IMR-90 (cell line): ENCODE measurements at regions not wholly inside any gene's neighbourhood (a gene's known extent, or its start where the extent isn't known, plus 50 kb on each side); places are given as distances from the start of the nearest gene placed in this dataset.

Experiments used
- ATAC-seq: fragments of 200-7000 bp; cut with Tn5 transposase; 2 replicates; pipeline ENCODE4 v1.9.1; 2020; ENCODE audit warnings: low read depth, mild to moderate bottlenecking, moderate library complexity
- BruUV-seq: library from RNA; stranded (reverse); fragments of 400-500 nt; replicated peaks from 2 replicates; lab custom pipeline; 2021; lab: Mats Ljungman, UMichigan
- CTCF ChIA-PET: fragments of 300-600 bp; formaldehyde crosslinking; extraction: SDS; loops from one replicate; lab custom pipeline; 2021; ENCODE audit warnings: antibody characterized with exemption; lab: Yijun Ruan, JAX
- POLR2A ChIA-PET: fragments of 300-600 bp; sonication (Branson Sonifier 250); formaldehyde crosslinking; loops from one replicate; lab custom pipeline; 2022; ENCODE audit warnings: antibody characterized with exemption; ENCODE audit not compliant: unreplicated experiment; lab: Charles Lee
- DNase-seq: peaks from one replicate; pipeline ENCODE4 v3.0.0; 2013
- H2AFZ ChIP-seq: replicated peaks from 2 replicates; pipeline ENCODE3; 2013; ENCODE audit warnings: low read length, mild to moderate bottlenecking; ENCODE audit not compliant: poor library complexity
- H2AK5ac ChIP-seq: 2 replicates; pipeline ENCODE4 v1.6.1; 2013; ENCODE audit warnings: low read depth, low read length, inconsistent platforms
- H2AK9ac ChIP-seq: replicated peaks from 2 replicates; pipeline ENCODE3; 2013; ENCODE audit warnings: mild to moderate bottlenecking, low read depth, low read length, moderate library complexity; ENCODE audit not compliant: poor library complexity
- H2BK120ac ChIP-seq: 2 replicates; pipeline ENCODE4 v1.6.1; 2013; ENCODE audit warnings: low read depth, low read length, inconsistent platforms
- H2BK15ac ChIP-seq: 3 replicates; pipeline ENCODE4 v1.6.1; 2013; ENCODE audit warnings: low read depth, low read length, inconsistent platforms
- H2BK20ac ChIP-seq: 2 replicates; pipeline ENCODE4 v1.6.1; 2013; ENCODE audit warnings: low read depth, mild to moderate bottlenecking, inconsistent platforms, low read length, moderate library complexity
- H2BK5ac ChIP-seq: 2 replicates; pipeline ENCODE4 v1.6.1; 2013; ENCODE audit warnings: mild to moderate bottlenecking, low read depth, low read length, inconsistent platforms; ENCODE audit not compliant: poor library complexity, severe bottlenecking
- H3K14ac ChIP-seq: replicated peaks from 2 replicates; pipeline ENCODE4 v1.6.1; 2013; ENCODE audit warnings: low read depth, low read length, inconsistent platforms
- H3K18ac ChIP-seq: 2 replicates; pipeline ENCODE4 v1.6.1; 2013; ENCODE audit warnings: low read depth, low read length, control low read depth
- H3K23ac ChIP-seq: 2 replicates; pipeline ENCODE4 v1.6.1; 2013; ENCODE audit warnings: low read depth, low read length, inconsistent platforms
- H3K27ac ChIP-seq: 2 replicates; pipeline ENCODE4 v1.5.1; 2013; ENCODE audit warnings: mild to moderate bottlenecking, control low read depth, low read length; ENCODE audit not compliant: insufficient read depth
- H3K27me3 ChIP-seq: 2 replicates; pipeline ENCODE4 v1.6.1; 2013; ENCODE audit warnings: low read length; ENCODE audit not compliant: control insufficient read depth, insufficient read depth
- H3K36me3 ChIP-seq: 2 replicates; pipeline ENCODE4 v1.6.1; 2013; ENCODE audit warnings: low read length, mixed read lengths; ENCODE audit not compliant: control insufficient read depth, insufficient read depth
- H3K4ac ChIP-seq: 2 replicates; pipeline ENCODE4 v1.6.1; 2013; ENCODE audit warnings: low read depth, low read length, inconsistent platforms
- H3K4me1 ChIP-seq: 2 replicates; pipeline ENCODE4 v1.6.1; 2013; ENCODE audit warnings: low read length, mixed read lengths; ENCODE audit not compliant: control insufficient read depth, insufficient read depth
- H3K4me2 ChIP-seq: 2 replicates; pipeline ENCODE4 v1.6.1; 2013; ENCODE audit warnings: low read depth, mild to moderate bottlenecking, control low read depth, low read length, moderate library complexity
- H3K4me3 ChIP-seq: 2 replicates; pipeline ENCODE4 v1.5.1; 2013; ENCODE audit warnings: low read depth, mild to moderate bottlenecking, control low read depth, low read length, moderate library complexity; ENCODE audit not compliant: insufficient read depth
- H3K56ac ChIP-seq: 2 replicates; pipeline ENCODE4 v1.6.1; 2013; ENCODE audit warnings: low read length, inconsistent platforms; ENCODE audit not compliant: insufficient read depth; ENCODE audit errors: extremely low read depth
- H3K79me1 ChIP-seq, 2 experiments: 2 replicates each; pipeline ENCODE4 v1.6.1; 2013; ENCODE audit warnings: low read length in 2 of 2, inconsistent platforms in 1 of 2, low read depth in 1 of 2
- H3K9ac ChIP-seq: 2 replicates; pipeline ENCODE4 v1.6.1; 2013; ENCODE audit warnings: low read depth, low read length, control low read depth
- H3K9me1 ChIP-seq: 2 replicates; pipeline ENCODE4 v1.6.1; 2013; ENCODE audit warnings: low read length, inconsistent platforms; ENCODE audit not compliant: insufficient read depth
- H3K9me3 ChIP-seq: 2 replicates; pipeline ENCODE4 v1.6.1; 2013; ENCODE audit warnings: low read length; ENCODE audit not compliant: control insufficient read depth, insufficient read depth
- H4K20me1 ChIP-seq: 2 replicates; pipeline ENCODE4 v1.6.1; 2013; ENCODE audit warnings: low read length, inconsistent platforms; ENCODE audit not compliant: insufficient read depth
- H4K5ac ChIP-seq: 2 replicates; pipeline ENCODE4 v1.6.1; 2013; ENCODE audit warnings: mild to moderate bottlenecking, low read depth, low read length, control low read depth
- H4K8ac ChIP-seq, 2 experiments: 2 replicates each; pipeline ENCODE4 v1.6.1; 2013; ENCODE audit warnings: low read depth in 2 of 2, low read length in 2 of 2, control low read depth in 1 of 2, inconsistent platforms in 1 of 2
- H4K91ac ChIP-seq: 2 replicates; pipeline ENCODE4 v1.6.1; 2013; ENCODE audit warnings: low read depth, low read length, inconsistent platforms; ENCODE audit not compliant: insufficient read depth
- CTCF ChIP-seq: conservative IDR thresholded peaks from 2 replicates; pipeline ENCODE4 v1.5.1; 2012; ENCODE audit warnings: mild to moderate bottlenecking, low read depth, low read length, improper control_type of control experiment
- MXI1 ChIP-seq: IDR thresholded peaks from 2 replicates; pipeline ENCODE4 v1.6.1; 2012; ENCODE audit warnings: low read depth, mild to moderate bottlenecking, low read length, moderate library complexity, borderline replicate concordance
- NFE2L2 ChIP-seq: fragments of 150-350 bp; IDR thresholded peaks from 2 replicates; pipeline ENCODE4 v1.6.1; 2016; ENCODE audit warnings: low read depth, mild to moderate bottlenecking, low read length
- WGBS, 2 experiments: methylation state at CpG; one replicate each; pipeline versions ENCODE4 v1.1.5 to v1.1.7; 2013; ENCODE audit warnings: missing lambda C conversion rate in 2 of 2; ENCODE audit not compliant: insufficient read length in 1 of 2; ENCODE audit errors: extremely low coverage in 2 of 2; 5-methylcytosine and 5-hydroxymethylcytosine counted together
- dilution Hi-C: fragments of 300-500 bp; cut with HindIII; formaldehyde crosslinking; loops from one replicate; pipeline ENCODE4 v1.14.3; 2018; ENCODE audit warnings: low sequenced_read_pairs; ENCODE audit not compliant: unreplicated experiment
- in situ Hi-C: fragments of 300-500 bp; cut with MboI; formaldehyde crosslinking; loops from 3 replicates; pipeline ENCODE4 v1.14.3; 2019; ENCODE audit warnings: low sequenced_read_pairs, inconsistent platforms, mixed read lengths
- intact Hi-C: fragments of 100-400 bp; cut with micrococcal nuclease; formaldehyde crosslinking; loops from 2 replicates; pipeline ENCODE4 v1.10.0; 2022

GRCh38 chr6:104095661-104096416 is 763.9 kb downstream of the HACE1 start:
- H4K5ac ChIP-seq, result no peak overlapping the region
- ChIA-PET CTCF (no interaction called here), POLR2A (no interaction called here)
- in situ Hi-C loops, result no loop called here
- H3K27ac ChIP-seq, result no peak overlapping the region
- H3K56ac ChIP-seq, result no peak overlapping the region
- H3K9ac ChIP-seq, result no peak overlapping the region
- WGBS, 2 experiments, result 60% methylated on average over 1 of the region's 6 CpGs; no CpG with 5 or more reads in 1 of the 2 experiments
- intact Hi-C loops, result no loop called here
- H3K4me3 ChIP-seq, result no peak overlapping the region
- no peak for TF ChIP-seq MXI1
- TF ChIP-seq CTCF, result no peak
- no peak for TF ChIP-seq NFE2L2
- H4K8ac ChIP-seq, result no peak overlapping the region
- H2BK120ac ChIP-seq, result no peak overlapping the region
- DNase-seq, result no peak
- H3K9me1 ChIP-seq, result no peaks in the 10 kb centered on the region
- no peak overlapping the region for H3K4ac ChIP-seq
- H2AFZ ChIP-seq, result no peak overlapping the region
- no peak overlapping the region for H2AK5ac ChIP-seq
- H3K23ac ChIP-seq, result no peak overlapping the region
- H4K91ac ChIP-seq, result no peak overlapping the region
- no peaks in the 10 kb centered on the region for H3K27me3 ChIP-seq
- no peaks in the 10 kb centered on the region for H3K79me1 ChIP-seq
- no peaks in the 10 kb centered on the region for H4K20me1 ChIP-seq
- H2AK9ac ChIP-seq, result no peak overlapping the region
- no peaks in the 10 kb centered on the region for H3K4me1 ChIP-seq
- H3K4me2 ChIP-seq, result no peak overlapping the region
- no peak for ATAC-seq
- no peak overlapping the region for H2BK5ac ChIP-seq
- no TSS peak for BruUV-seq
- no peak overlapping the region for H2BK20ac ChIP-seq
- no peak overlapping the region for H3K18ac ChIP-seq
- no peak overlapping the region for H3K14ac ChIP-seq
- H2BK15ac ChIP-seq, result no peak overlapping the region
- dilution Hi-C loops, result no loop called here
- no peaks in the 10 kb centered on the region for H3K9me3 ChIP-seq
- no peaks in the 10 kb centered on the region for H3K36me3 ChIP-seq
